Neuronal stem cell (in vitro differentiated cells): ENCODE measurements at regions not wholly inside any gene's neighbourhood (a gene's known extent, or its start where the extent isn't known, plus 50 kb on each side); places are given as distances from the start of the nearest gene placed in this dataset.
A peak's percentile ranks its signal among the peaks of the same experiment; 100 is the strongest.
"Not testable (repeated sequence)": the region's sequence is repeated elsewhere in the genome, so short reads cannot be mapped to it uniquely, and the experiment has no call there.

Experiments used
- DNase-seq: peaks from one replicate; pipeline ENCODE4 v3.0.0-alpha.2; 2013; ENCODE audit warnings: low spot score
- H2AFZ ChIP-seq: one replicate; pipeline ENCODE4 v1.6.1; 2013; ENCODE audit warnings: mild to moderate bottlenecking, low read length, inconsistent platforms
- H2AK5ac ChIP-seq: 2 replicates; pipeline ENCODE4 v1.6.1; 2013; ENCODE audit warnings: low read depth, mild to moderate bottlenecking, inconsistent platforms, low read length, moderate library complexity, mixed read lengths
- H2BK120ac ChIP-seq: 2 replicates; pipeline ENCODE4 v1.6.1; 2013; ENCODE audit warnings: low read depth, mild to moderate bottlenecking, inconsistent platforms, low read length, moderate library complexity, mixed read lengths
- H2BK12ac ChIP-seq: one replicate; pipeline ENCODE4 v1.6.1; 2013; ENCODE audit warnings: low read length, inconsistent platforms
- H2BK15ac ChIP-seq: 2 replicates; pipeline ENCODE4 v1.6.1; 2013; ENCODE audit warnings: mild to moderate bottlenecking, low read length, inconsistent platforms, mixed read lengths
- H2BK5ac ChIP-seq: one replicate; pipeline ENCODE4 v1.6.1; 2013; ENCODE audit warnings: inconsistent platforms, mild to moderate bottlenecking, low read length, moderate library complexity
- H3K14ac ChIP-seq: one replicate; pipeline ENCODE4 v1.6.1; 2013; ENCODE audit warnings: low read length, inconsistent platforms
- H3K18ac ChIP-seq: 2 replicates; pipeline ENCODE4 v1.6.1; 2013; ENCODE audit warnings: low read length, inconsistent platforms
- H3K23ac ChIP-seq: 2 replicates; pipeline ENCODE4 v1.6.1; 2013; ENCODE audit warnings: low read depth, mild to moderate bottlenecking, mixed read lengths, low read length, inconsistent platforms; ENCODE audit not compliant: poor library complexity
- H3K27ac ChIP-seq: replicated peaks from 3 replicates; pipeline ENCODE4 v1.5.1; 2013; ENCODE audit warnings: low read length, inconsistent platforms
- H3K27me3 ChIP-seq, 3 experiments: 2 replicates each; pipeline ENCODE4 v1.6.1; 2013; ENCODE audit warnings: low read length in 3 of 3, mild to moderate bottlenecking in 2 of 3, inconsistent platforms in 1 of 3, low read depth in 1 of 3, mixed read lengths in 1 of 3, moderate library complexity in 1 of 3; ENCODE audit not compliant: control insufficient read depth in 3 of 3, insufficient read depth in 3 of 3
- H3K36me3 ChIP-seq, 2 donors: replicated peaks in 1 of 2; 2 replicates each; pipeline ENCODE4 v1.6.1; 2013; ENCODE audit warnings: low read length in 2 of 2; ENCODE audit not compliant: control insufficient read depth in 2 of 2, insufficient read depth in 2 of 2
- H3K4ac ChIP-seq: 2 replicates; pipeline ENCODE4 v1.6.1; 2013; ENCODE audit warnings: inconsistent platforms, mild to moderate bottlenecking, low read length, moderate library complexity
- H3K4me1 ChIP-seq, 2 donors: 1 replicate in 1 of 2; 2 replicates in 1 of 2; pipeline ENCODE4 v1.6.1; 2013; ENCODE audit warnings: low read length in 2 of 2, low read depth in 1 of 2; ENCODE audit not compliant: control insufficient read depth in 2 of 2, insufficient read depth in 1 of 2
- H3K4me2 ChIP-seq: one replicate; pipeline ENCODE4 v1.6.1; 2013; ENCODE audit warnings: mild to moderate bottlenecking, low read length, inconsistent platforms; ENCODE audit not compliant: insufficient read depth, poor library complexity, severe bottlenecking
- H3K4me3 ChIP-seq, 2 donors: 2 replicates each; pipeline ENCODE4 v1.5.1; 2013; ENCODE audit warnings: low read length in 2 of 2, mild to moderate bottlenecking in 2 of 2, inconsistent platforms in 1 of 2, moderate library complexity in 1 of 2
- H3K79me1 ChIP-seq: one replicate; pipeline ENCODE4 v1.6.1; 2013; ENCODE audit warnings: low read depth, mild to moderate bottlenecking, inconsistent platforms, low read length, moderate library complexity
- H3K9ac ChIP-seq: one replicate; pipeline ENCODE4 v1.6.1; 2013; ENCODE audit warnings: mild to moderate bottlenecking, low read depth, low read length, inconsistent platforms; ENCODE audit not compliant: poor library complexity
- H3K9me3 ChIP-seq, 2 donors: replicated peaks in 1 of 2; 2 replicates each; pipeline versions ENCODE3 to v1.6.1; 2013; ENCODE audit warnings: low read length in 2 of 2, mild to moderate bottlenecking in 2 of 2, inconsistent platforms in 1 of 2, low read depth in 1 of 2, mixed read lengths in 1 of 2, moderate library complexity in 1 of 2; ENCODE audit not compliant: control insufficient read depth in 2 of 2, insufficient read depth in 1 of 2
- H4K8ac ChIP-seq: one replicate; pipeline ENCODE4 v1.6.1; 2013; ENCODE audit warnings: low read depth, mild to moderate bottlenecking, inconsistent platforms, low read length, moderate library complexity
- H4K91ac ChIP-seq: one replicate; pipeline ENCODE4 v1.6.1; 2013; ENCODE audit warnings: low read length, low read depth, mild to moderate bottlenecking, inconsistent platforms; ENCODE audit not compliant: poor library complexity
- WGBS, 2 donors: extraction: QIAGEN DNeasy Blood & Tissue Kit; methylation state at CpG; one replicate each; pipeline ENCODE4 v1.1.7; 2013; ENCODE audit warnings: missing lambda C conversion rate in 2 of 2, mixed read lengths in 1 of 2; ENCODE audit not compliant: insufficient read length in 2 of 2, insufficient replicate concordance in 1 of 2; ENCODE audit errors: extremely low coverage in 2 of 2; 5-methylcytosine and 5-hydroxymethylcytosine counted together

DNA sequence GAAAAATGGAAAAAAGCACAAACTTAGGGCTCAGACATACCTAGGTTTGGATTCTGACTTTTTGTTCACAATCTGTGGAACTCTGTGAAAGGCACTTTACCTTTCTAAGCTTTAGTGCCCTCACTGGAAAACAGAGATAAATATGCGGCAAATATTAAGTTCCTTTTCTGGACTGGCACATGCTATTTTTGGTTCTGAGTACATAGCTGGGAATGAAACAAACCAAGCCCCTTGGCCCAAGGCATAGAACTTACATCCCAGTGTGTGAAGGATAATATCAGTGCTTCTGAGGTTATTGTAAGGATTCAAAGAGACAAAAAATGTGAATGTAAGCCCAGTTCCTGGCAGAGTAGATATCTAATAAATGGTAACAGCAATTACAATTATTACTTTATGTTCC lies 227.5 kb downstream of the ADAMTS15 start:
- H3K18ac ChIP-seq = no peak overlapping the region
- no peak overlapping the region for H3K23ac ChIP-seq
- no peak overlapping the region for H2AK5ac ChIP-seq
- H3K4me2 ChIP-seq = no peak overlapping the region
- peaks cover 3 to 19% of the 10 kb centered on the region in 2 donors for H3K9me3 ChIP-seq
- WGBS, 2 donors = no CpG with 5 or more reads among the region's 1 CpG
- no peak overlapping the region for H3K9ac ChIP-seq
- no peak overlapping the region for H2BK12ac ChIP-seq
- H3K79me1 ChIP-seq = no peaks in the 10 kb centered on the region
- H2BK120ac ChIP-seq = no peak overlapping the region
- H2BK15ac ChIP-seq = no peak overlapping the region
- H3K4me3 ChIP-seq = no peak overlapping the region
- H3K14ac ChIP-seq = no peak overlapping the region
- H3K4ac ChIP-seq = no peak overlapping the region
- H3K4me1 ChIP-seq = peaks cover 11 to 25% of the 10 kb centered on the region in 2 donors
- DNase-seq = no peak
- no peaks in the 10 kb centered on the region for H3K36me3 ChIP-seq
- H3K27ac ChIP-seq = no peak overlapping the region
- H2BK5ac ChIP-seq = no peak overlapping the region
- H2AFZ ChIP-seq = no peak overlapping the region
- H4K91ac ChIP-seq = no peak overlapping the region
- no peaks in the 10 kb centered on the region for H3K27me3 ChIP-seq
- no peak overlapping the region for H4K8ac ChIP-seq

DNA sequence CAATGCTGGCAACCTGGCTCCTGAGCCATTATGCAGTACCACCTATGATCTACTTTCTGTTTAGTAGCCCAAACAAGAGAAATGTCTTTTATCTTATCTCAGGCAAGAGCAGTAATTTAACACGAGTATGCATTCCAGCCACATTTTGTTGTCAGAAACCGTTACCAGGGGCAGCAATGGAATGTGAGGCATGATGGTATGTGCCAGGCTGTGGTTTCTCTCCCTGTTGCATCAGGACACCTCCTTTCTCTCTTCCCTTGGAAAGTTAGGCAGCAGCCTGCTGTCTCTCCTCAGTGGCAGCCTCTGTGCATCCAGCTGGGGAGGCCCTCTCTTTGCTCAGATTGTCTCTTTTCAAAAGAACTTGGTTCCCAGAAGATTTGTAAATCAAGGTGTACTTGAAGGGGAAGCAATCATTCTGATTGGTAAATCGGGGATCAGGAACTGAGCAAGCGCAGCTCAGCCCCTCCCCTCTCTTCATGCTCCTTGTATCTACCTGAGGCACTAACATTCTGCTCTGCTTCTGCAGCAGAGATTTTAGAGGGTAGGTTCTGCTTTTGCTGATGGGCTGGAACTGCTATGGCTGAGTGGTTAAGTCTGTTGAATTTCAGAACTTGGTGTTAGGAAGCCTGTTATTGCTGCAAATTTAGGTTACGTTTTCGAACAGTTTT lies 229.2 kb downstream of the ADAMTS15 start:
- no peak overlapping the region for H2BK15ac ChIP-seq
- H3K9ac ChIP-seq = no peak overlapping the region
- H3K79me1 ChIP-seq = no peaks in the 10 kb centered on the region
- H3K4me3 ChIP-seq = no peak overlapping the region
- no peak overlapping the region for H4K91ac ChIP-seq
- no peak overlapping the region for H3K14ac ChIP-seq
- no CpG with 5 or more reads among the region's 6 CpGs for WGBS, 2 donors
- no peak overlapping the region for H2BK5ac ChIP-seq
- no peaks in the 10 kb centered on the region for H3K27me3 ChIP-seq
- no peak overlapping the region for H3K4me2 ChIP-seq
- H2BK12ac ChIP-seq = no peak overlapping the region
- no peak overlapping the region for H2BK120ac ChIP-seq
- no peak overlapping the region for H2AK5ac ChIP-seq
- H3K27ac ChIP-seq = no peak overlapping the region
- H3K4ac ChIP-seq = no peak overlapping the region
- no peak overlapping the region for H3K18ac ChIP-seq
- H4K8ac ChIP-seq = no peak overlapping the region
- no peaks in the 10 kb centered on the region for H3K36me3 ChIP-seq
- peak overlapping the region; percentile 23 for H2AFZ ChIP-seq
- peaks cover 5 to 18% of the 10 kb centered on the region in 2 donors for H3K4me1 ChIP-seq
- no peak overlapping the region for H3K23ac ChIP-seq
- peaks cover 3 to 21% of the 10 kb centered on the region in 2 donors for H3K9me3 ChIP-seq
- no peak for DNase-seq

DNA sequence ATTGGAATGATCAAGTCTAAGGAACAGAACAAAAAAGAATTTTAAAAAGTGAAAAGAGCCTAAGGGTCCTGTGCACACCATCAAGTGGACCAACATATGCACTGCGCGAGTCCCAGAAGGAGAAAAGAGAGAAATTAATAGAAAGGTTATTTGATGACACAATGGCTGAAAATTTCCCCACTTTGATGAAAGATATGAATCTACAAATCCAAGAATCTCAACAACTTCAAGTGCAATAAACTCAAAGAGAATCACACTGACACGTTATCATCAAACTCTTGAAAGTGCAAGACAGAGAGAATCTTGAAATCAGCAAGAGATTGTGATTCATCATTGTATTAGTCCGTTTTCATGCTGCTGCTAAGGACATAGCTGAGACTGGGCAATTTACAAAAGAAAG lies 230.8 kb downstream of the ADAMTS15 start:
- Histone ChIP-seq H2AK5ac (no peak overlapping the region), H3K9me3 (peaks cover 3 to 21% of the 10 kb centered on the region in 2 donors), H2BK120ac (no peak overlapping the region), H3K4me1 (peaks cover 3 to 17% of the 10 kb centered on the region in 2 donors), H4K91ac (no peak overlapping the region), H2BK5ac (no peak overlapping the region), H3K23ac (no peak overlapping the region), H3K4me3 (no peak overlapping the region), H3K4ac (no peak overlapping the region), H3K27ac (no peak overlapping the region), H3K4me2 (no peak overlapping the region), H3K9ac (no peak overlapping the region), H2AFZ (no peak overlapping the region), H3K36me3 (no peaks in the 10 kb centered on the region), H2BK15ac (no peak overlapping the region), H3K18ac (no peak overlapping the region), H3K27me3 (no peaks in the 10 kb centered on the region), H3K14ac (no peak overlapping the region), H2BK12ac (no peak overlapping the region), H3K79me1 (no peaks in the 10 kb centered on the region), H4K8ac (no peak overlapping the region)
- no CpG with 5 or more reads among the region's 4 CpGs for WGBS, 2 donors
- no peak for DNase-seq

DNA sequence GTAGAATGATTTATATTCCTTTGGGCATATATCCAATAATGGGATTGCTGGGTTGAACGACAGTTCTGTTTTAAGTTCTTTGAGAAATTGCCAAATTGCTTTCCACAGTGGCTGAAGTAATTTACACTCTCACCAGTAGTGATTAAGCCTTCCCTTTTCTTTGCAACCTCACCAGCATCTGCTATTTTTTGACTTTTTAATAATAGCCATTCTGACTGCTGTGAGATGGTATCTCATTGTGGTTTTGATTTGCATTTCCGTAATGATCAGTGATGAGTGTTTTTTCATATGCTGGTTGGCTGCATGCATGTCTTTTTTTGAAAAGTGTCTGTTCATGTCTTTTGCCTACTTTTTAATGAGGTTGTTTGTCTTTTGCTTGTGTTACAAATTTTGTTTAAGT lies 233.8 kb downstream of the SNX19 start:
- not testable (repeated sequence) for H2BK12ac ChIP-seq, H4K8ac ChIP-seq, H2AFZ ChIP-seq, H3K4me3 ChIP-seq, H3K23ac ChIP-seq, H2AK5ac ChIP-seq, H2BK120ac ChIP-seq, H3K9ac ChIP-seq, H2BK15ac ChIP-seq, H3K18ac ChIP-seq, H3K36me3 ChIP-seq, H3K27ac ChIP-seq, H3K4me1 ChIP-seq, H3K27me3 ChIP-seq, H4K91ac ChIP-seq, H3K4ac ChIP-seq, H3K79me1 ChIP-seq, DNase-seq, H2BK5ac ChIP-seq, H3K14ac ChIP-seq, H3K4me2 ChIP-seq
- no CpG with 5 or more reads among the region's 2 CpGs for WGBS, 2 donors
- H3K9me3 ChIP-seq = peaks cover 4 to 21% of the 10 kb centered on the region in 2 donors
